GM19395 (cell line): ENCODE measurements at regions not wholly inside any gene's neighbourhood (a gene's known extent, or its start where the extent isn't known, plus 50 kb on each side); places are given as distances from the start of the nearest gene placed in this dataset.
A peak's percentile ranks its signal among the peaks of the same experiment; 100 is the strongest.

Experiments
- ATAC-seq: cut with Tn5 transposase; IDR thresholded peaks from one replicate; pipeline ENCODE4 v1.9.1; 2021; ENCODE audit warnings: mild to moderate bottlenecking, moderate library complexity; ENCODE audit not compliant: unreplicated experiment

- no peak for ATAC-seq
Measured at GRCh38 chr14:100638211-100638855, 51.1 kb upstream of the BEGAIN start.

GRCh38 chr14:100639280-100639679, 52.1 kb upstream of the BEGAIN start:
- ATAC-seq, result no peak

- peak; percentile 98 for ATAC-seq
Measured at GRCh38 chr14:100640471-100641273, 53.5 kb upstream of the BEGAIN start.

- ATAC-seq, result no peak
Measured at GRCh38 chr14:100641274-100641860, 54.1 kb upstream of the BEGAIN start.

- no peak for ATAC-seq
Measured at GRCh38 chr14:100643426-100643825, 56.2 kb upstream of the BEGAIN start.

- ATAC-seq, result no peak
Measured at GRCh38 chr14:100644383-100644782, 57.2 kb upstream of the BEGAIN start.

- ATAC-seq, result no peak
Measured at GRCh38 chr14:100644784-100645183, 57.6 kb upstream of the BEGAIN start.

- no peak for ATAC-seq
Measured at GRCh38 chr14:100645196-100645981, 58.2 kb upstream of the BEGAIN start.

- no peak for ATAC-seq
Measured at GRCh38 chr14:100645982-100646314, 58.7 kb upstream of the BEGAIN start.

GRCh38 chr14:100648474-100649172, 61.4 kb upstream of the BEGAIN start:
- ATAC-seq, result no peak

- no peak for ATAC-seq
Measured at GRCh38 chr14:100649173-100649519, 61.9 kb upstream of the BEGAIN start.

- ATAC-seq, result no peak
Measured at GRCh38 chr14:100651999-100652508, 64.8 kb upstream of the BEGAIN start.

- no peak for ATAC-seq
Measured at GRCh38 chr14:100652744-100653143, 65.5 kb upstream of the BEGAIN start.

GRCh38 chr14:100653409-100653808, 66.2 kb upstream of the BEGAIN start:
- ATAC-seq, result no peak

GRCh38 chr14:100654025-100654813, 67.0 kb upstream of the BEGAIN start:
- ATAC-seq, result no peak

GRCh38 chr14:100654814-100655740, 67.9 kb upstream of the BEGAIN start:
- no peak for ATAC-seq

- no peak for ATAC-seq
Measured at GRCh38 chr14:100655741-100656085, 68.5 kb upstream of the BEGAIN start.

GRCh38 chr14:100656996-100657395, 69.7 kb upstream of the DLK1 start:
- ATAC-seq, result no peak

GRCh38 chr14:100657780-100658179, 68.9 kb upstream of the DLK1 start:
- no peak for ATAC-seq
